ENCODE measurements at regions not wholly inside any gene's neighbourhood (a gene's known extent, or its start where the extent isn't known, plus 50 kb on each side); places are given as distances from the start of the nearest gene placed in this dataset.

- no peak for TF ChIP-seq AHDC1 (CRISPR knock-in tag; IDR thresholded peaks at IDR 0.05; ENCODE audit: borderline replicate concordance)
- TF ChIP-seq FOXC1 (CRISPR knock-in tag; IDR thresholded peaks at IDR 0.05; ENCODE audit: borderline replicate concordance): no peak
These were observed 633.0 kb upstream of the TMEFF2 start (continued) for GRCh38 chr2:192827735-192828134.

GRCh38 chr2:192814376-192814775 lies 619.6 kb upstream of the TMEFF2 start:
- Histone ChIP-seq H3K79me2 (ENCODE audit: insufficient read depth, low read length) (no peaks in the 10 kb centered on the region), H4K20me1 (ENCODE audit: insufficient read depth, low read length) (no peaks in the 10 kb centered on the region), H2AFZ (ENCODE audit: low read length) (no peak overlapping the region), H3K4me3 (replicated peaks in 1 of 3; ENCODE audit: insufficient read depth in 1 of 3, low read depth in 2 of 3, low read length in 3 of 3) (no peak overlapping the region), H3K27me3 (ENCODE audit: control insufficient read depth in 1 of 2, insufficient read depth in 2 of 2, low read length in 2 of 2) (no peaks in the 10 kb centered on the region; a peak in 1 of 5 replicates), H3K9ac (ENCODE audit: insufficient read depth, low read depth, low read length) (no peak overlapping the region), H3K4me2 (ENCODE audit: low read depth, low read length) (no peak overlapping the region), H3K9me3 (ENCODE audit: low read length) (no peaks in the 10 kb centered on the region), H3K4me1 (ENCODE audit: insufficient read depth, low read length) (no peaks in the 10 kb centered on the region), H3K36me3 (replicated peaks in 1 of 2; ENCODE audit: control insufficient read depth in 1 of 2, insufficient read depth in 2 of 2, low read length in 2 of 2) (no peaks in the 10 kb centered on the region), H3K27ac (ENCODE audit: extremely low read length, insufficient read depth, low read length) (no peak overlapping the region)
- no TSS peak for BruUV-seq (replicated peaks)
- ATAC-seq: no peak
- TF ChIP-seq ZNF3 (CRISPR knock-in tag; IDR thresholded peaks at IDR 0.05) (no peak), PHF21A (CRISPR knock-in tag; IDR thresholded peaks at IDR 0.05) (no peak), SP5 (CRISPR knock-in tag; IDR thresholded peaks at IDR 0.05; ENCODE audit: borderline replicate concordance, low read depth) (no peak), HES4 (CRISPR knock-in tag; IDR thresholded peaks at IDR 0.05; ENCODE audit: borderline replicate concordance) (no peak), HOXD1 (CRISPR knock-in tag; IDR thresholded peaks at IDR 0.05) (no peak), NFYB (CRISPR knock-in tag; IDR thresholded peaks at IDR 0.05) (no peak), ZNF704 (CRISPR knock-in tag; IDR thresholded peaks at IDR 0.05; ENCODE audit: borderline replicate concordance) (no peak)
- POLR2A ChIA-PET: no interaction called here
- no peak for DNase-seq (ENCODE audit: low spot score)
- intact Hi-C loops (cut with micrococcal nuclease; ENCODE audit: unreplicated experiment) (no loop called here), in situ Hi-C loops (cut with HindIII; ENCODE audit: extremely low pct_ligation_motif_present, low pct_unique_long_range_greater_than_20kb) (no loop called here)
- WGBS (ENCODE audit: low lambda C conversion rate): 0% methylated on average over 1 of the region's 1 CpG
- FAIRE-seq: no peak
- CTCF ChIA-PET (ENCODE audit: low intra/inter-chr PET ratio, low total read pairs): no interaction called here
